ENCODE measurements at regions not wholly inside any gene's neighbourhood (a gene's known extent, or its start where the extent isn't known, plus 50 kb on each side); places are given as distances from the start of the nearest gene placed in this dataset.

DNA sequence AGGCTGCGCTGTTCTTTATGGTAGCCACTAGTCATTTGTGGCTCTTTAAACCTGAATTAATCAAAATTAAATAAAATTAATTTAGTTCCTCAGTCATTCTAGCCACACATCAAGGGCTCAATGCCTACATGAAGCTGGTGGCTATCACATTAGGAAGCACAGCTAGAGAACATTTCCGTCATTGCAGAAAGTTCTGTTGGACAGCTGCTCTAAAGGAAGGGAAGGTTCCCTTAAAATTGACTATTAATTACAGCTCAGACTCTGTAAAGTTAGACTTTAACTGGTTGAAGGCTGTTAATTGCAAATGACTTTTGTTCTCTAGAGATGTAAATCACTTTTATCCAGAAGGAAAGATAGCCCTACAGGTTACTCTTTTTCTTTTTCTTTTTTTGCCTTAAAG lies 202.7 kb upstream of the ADAMTS9 start:
- TF ChIP-seq FOXM1 (IDR thresholded peaks at IDR 0.05; ENCODE audit: borderline replicate concordance), result no peak
- no peak for TF ChIP-seq ZNF384 (IDR thresholded peaks at IDR 0.05)

Measured in HEK293T (cell line).